COR-L47 (cell line): ENCODE measurements at regions not wholly inside any gene's neighbourhood (a gene's known extent, or its start where the extent isn't known, plus 50 kb on each side); places are given as distances from the start of the nearest gene placed in this dataset.
A peak's percentile ranks its signal among the peaks of the same experiment; 100 is the strongest.

Experiments used
- DNase-seq: peaks from one replicate; lab custom pipeline; 2025; lab: John Stamatoyannopoulos, UW

GRCh38 chr22:27348634-27349033, 452.9 kb downstream of the MN1 start:
- DNase-seq = no peak

- no peak for DNase-seq
These were observed 452.1 kb downstream of the MN1 start for GRCh38 chr22:27349456-27349855.

- DNase-seq = no peak
These were observed 451.2 kb downstream of the MN1 start for GRCh38 chr22:27350306-27350705.

GRCh38 chr22:27352426-27352825, 449.1 kb downstream of the MN1 start:
- no peak for DNase-seq

GRCh38 chr22:27358096-27358870, 443.3 kb downstream of the MN1 start:
- DNase-seq = peak; percentile 94

GRCh38 chr22:27370269-27370668, 431.3 kb downstream of the MN1 start:
- no peak for DNase-seq

- DNase-seq = no peak
These were observed 430.6 kb downstream of the MN1 start for GRCh38 chr22:27370987-27371386.

- no peak for DNase-seq
These were observed 429.2 kb downstream of the MN1 start for GRCh38 chr22:27372364-27372763.

GRCh38 chr22:27372969-27373670, 428.4 kb downstream of the MN1 start:
- DNase-seq = peak; percentile 44

GRCh38 chr22:27377501-27378295, 423.9 kb downstream of the MN1 start:
- DNase-seq = peak; percentile 58

GRCh38 chr22:27378311-27378800, 423.2 kb downstream of the MN1 start:
- DNase-seq = peak; percentile 25

- DNase-seq = no peak
These were observed 422.6 kb downstream of the MN1 start for GRCh38 chr22:27378995-27379394.

- no peak for DNase-seq
These were observed 420.7 kb downstream of the MN1 start for GRCh38 chr22:27380855-27381254.

- DNase-seq = no peak
These were observed 420.0 kb downstream of the MN1 start for GRCh38 chr22:27381552-27381951.

- DNase-seq = no peak
These were observed 419.4 kb downstream of the MN1 start for GRCh38 chr22:27381960-27382742.

GRCh38 chr22:27382947-27383346, 418.6 kb downstream of the MN1 start:
- DNase-seq = no peak

GRCh38 chr22:27383896-27384295, 417.7 kb downstream of the MN1 start:
- no peak for DNase-seq

- no peak for DNase-seq
These were observed 416.1 kb downstream of the MN1 start for GRCh38 chr22:27385261-27385998.

- DNase-seq = no peak
These were observed 415.4 kb downstream of the MN1 start for GRCh38 chr22:27386186-27386585.

GRCh38 chr22:27387561-27387960, 414.0 kb downstream of the MN1 start:
- no peak for DNase-seq

GRCh38 chr22:27388090-27388600, 413.4 kb downstream of the MN1 start:
- no peak for DNase-seq
